Tibial nerve (tissue), 3 donors: ENCODE measurements at regions not wholly inside any gene's neighbourhood (a gene's known extent, or its start where the extent isn't known, plus 50 kb on each side); places are given as distances from the start of the nearest gene placed in this dataset.

Experiments used
- POLR2A ChIP-seq, 2 donors: fragments of 450-650 bp; IDR thresholded peaks; one replicate each; pipeline ENCODE4 v1.6.1; 2017; ENCODE audit warnings: antibody characterized with exemption in 2 of 2, mild to moderate bottlenecking in 2 of 2, moderate library complexity in 2 of 2
- TF ChIP-seq, protein P1 (sequence below), 5 experiments: fragments of 200-600 bp in 3 of 5; fragments of 450-650 bp in 2 of 5; sonication (generic) in 3 of 5; IDR thresholded peaks; one replicate each; pipeline ENCODE4 v1.5.1; 2016 to 2019; ENCODE audit warnings: antibody characterized with exemption in 5 of 5, mild to moderate bottlenecking in 3 of 5, moderate library complexity in 2 of 5

GRCh38 chr7:156480671-156481070 is 159.9 kb upstream of the RNF32 start:
- TF ChIP-seq, protein P1, sequence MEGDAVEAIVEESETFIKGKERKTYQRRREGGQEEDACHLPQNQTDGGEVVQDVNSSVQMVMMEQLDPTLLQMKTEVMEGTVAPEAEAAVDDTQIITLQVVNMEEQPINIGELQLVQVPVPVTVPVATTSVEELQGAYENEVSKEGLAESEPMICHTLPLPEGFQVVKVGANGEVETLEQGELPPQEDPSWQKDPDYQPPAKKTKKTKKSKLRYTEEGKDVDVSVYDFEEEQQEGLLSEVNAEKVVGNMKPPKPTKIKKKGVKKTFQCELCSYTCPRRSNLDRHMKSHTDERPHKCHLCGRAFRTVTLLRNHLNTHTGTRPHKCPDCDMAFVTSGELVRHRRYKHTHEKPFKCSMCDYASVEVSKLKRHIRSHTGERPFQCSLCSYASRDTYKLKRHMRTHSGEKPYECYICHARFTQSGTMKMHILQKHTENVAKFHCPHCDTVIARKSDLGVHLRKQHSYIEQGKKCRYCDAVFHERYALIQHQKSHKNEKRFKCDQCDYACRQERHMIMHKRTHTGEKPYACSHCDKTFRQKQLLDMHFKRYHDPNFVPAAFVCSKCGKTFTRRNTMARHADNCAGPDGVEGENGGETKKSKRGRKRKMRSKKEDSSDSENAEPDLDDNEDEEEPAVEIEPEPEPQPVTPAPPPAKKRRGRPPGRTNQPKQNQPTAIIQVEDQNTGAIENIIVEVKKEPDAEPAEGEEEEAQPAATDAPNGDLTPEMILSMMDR (IDR thresholded peaks at IDR 0.05), result no peak
- TF ChIP-seq POLR2A (IDR thresholded peaks at IDR 0.05), result no peak
